HCT116 (cell line): ENCODE measurements at regions not wholly inside any gene's neighbourhood (a gene's known extent, or its start where the extent isn't known, plus 50 kb on each side); places are given as distances from the start of the nearest gene placed in this dataset.

Experiments
- ATAC-seq: fragments of 200-7000 bp; cut with Tn5 transposase; 2 replicates; pipeline ENCODE4 v1.9.1; 2020; ENCODE audit warnings: mild to moderate bottlenecking, moderate library complexity
- BruUV-seq: library from RNA; stranded (reverse); fragments of 400-500 nt; replicated peaks from 2 replicates; lab custom pipeline; 2021; lab: Mats Ljungman, UMichigan
- CTCF ChIA-PET: fragments of 300-600 bp; sonication (Branson Sonifier 250); formaldehyde crosslinking; loops from one replicate; lab custom pipeline; 2021; ENCODE audit warnings: antibody characterized with exemption; lab: Charles Lee
- POLR2A ChIA-PET: fragments of 300-600, 350-600 bp; sonication (Branson Sonifier 250); formaldehyde crosslinking; loops from one replicate; lab custom pipeline; 2021; ENCODE audit warnings: antibody characterized with exemption; lab: Charles Lee
- RAD21 ChIA-PET, 2 experiments: fragments of 300-600 bp; sonication (Branson Sonifier 250); formaldehyde crosslinking; loops; one replicate each; lab custom pipeline; 2023; ENCODE audit warnings: low total read pairs in 2 of 2; ENCODE audit not compliant: uncharacterized antibody in 2 of 2, unreplicated experiment in 2 of 2, low non-redundant PET in 1 of 2; lab: Charles Lee
- DNase-seq: peaks from one replicate; pipeline ENCODE4 v3.0.0-alpha.2; 2010; ENCODE audit warnings: low read depth, low spot score
- H2AFZ ChIP-seq: fragments of 200-600 bp; shearing (Covaris generic), sonication (generic); 2 replicates; pipeline ENCODE4 v1.6.1; 2017; ENCODE audit warnings: low read depth, mixed run types, mixed read lengths, antibody characterized with exemption, low read length; ENCODE audit not compliant: poor library complexity, severe bottlenecking
- H3K27ac ChIP-seq: 2 replicates; pipeline ENCODE4 v1.5.1; 2012; ENCODE audit warnings: low read depth, low read length
- H3K27me3 ChIP-seq: fragments of 200-600 bp; sonication (generic); 2 replicates; pipeline ENCODE4 v1.6.1; 2016; ENCODE audit warnings: mixed run types, low read length, mixed read lengths; ENCODE audit not compliant: insufficient read depth
- H3K36me3 ChIP-seq, 2 experiments: fragments of 200-500 bp in 1 of 2; fragments of 200-600 bp in 1 of 2; sonication (Bioruptor generic) in 1 of 2; sonication (generic) in 1 of 2; 2 replicates each; pipeline versions ENCODE4 v1.5.1 to v1.6.1; 2014 to 2016; ENCODE audit warnings: low read length in 2 of 2, inconsistent platforms in 1 of 2, mixed read lengths in 1 of 2, mixed run types in 1 of 2; ENCODE audit not compliant: insufficient read depth in 2 of 2, control insufficient read depth in 1 of 2
- H3K4me1 ChIP-seq, 2 experiments: fragments of 200-600 bp in 1 of 2; sonication (generic) in 1 of 2; 2 replicates each; pipeline versions ENCODE4 v1.5.1 to v1.6.1; 2012 to 2017; ENCODE audit warnings: low read length in 2 of 2, inconsistent platforms in 1 of 2, mild to moderate bottlenecking in 1 of 2, mixed read lengths in 1 of 2, mixed run types in 1 of 2, moderate library complexity in 1 of 2; ENCODE audit not compliant: insufficient read depth in 2 of 2, control insufficient read depth in 1 of 2
- H3K4me2 ChIP-seq: fragments of 200-600 bp; sonication (generic); 2 replicates; pipeline ENCODE4 v1.6.1; 2017; ENCODE audit warnings: mixed run types, low read length, mixed read lengths
- H3K4me3 ChIP-seq, 2 experiments: fragments of 200-600 bp in 1 of 2; sonication (generic) in 1 of 2; replicated peaks in 1 of 2; 2 replicates each; pipeline ENCODE4 v1.5.1; 2011 to 2016; ENCODE audit warnings: low read length in 2 of 2, control low read depth in 1 of 2, low read depth in 1 of 2, mild to moderate bottlenecking in 1 of 2, mixed read lengths in 1 of 2, mixed run types in 1 of 2
- H3K79me2 ChIP-seq: fragments of 200-600 bp; sonication (generic); 2 replicates; pipeline ENCODE4 v1.6.1; 2017; ENCODE audit warnings: mild to moderate bottlenecking, mixed run types, low read length, moderate library complexity, mixed read lengths; ENCODE audit not compliant: insufficient read depth
- H3K9ac ChIP-seq: fragments of 200-600 bp; sonication (generic); 2 replicates; pipeline ENCODE4 v1.6.1; 2016; ENCODE audit warnings: low read length, mixed read lengths
- H3K9me2 ChIP-seq: fragments of 200-600 bp; sonication (generic), shearing (Covaris generic); 2 replicates; pipeline ENCODE4 v1.6.1; 2017; ENCODE audit warnings: mixed run types, mild to moderate bottlenecking, moderate library complexity; ENCODE audit not compliant: insufficient read depth
- H3K9me3 ChIP-seq, 2 experiments: fragments of 200-500 bp in 1 of 2; fragments of 200-600 bp in 1 of 2; sonication (Bioruptor generic) in 1 of 2; sonication (generic) in 1 of 2; 2 replicates each; pipeline ENCODE4 v1.6.1; 2014 to 2017; ENCODE audit warnings: low read length in 2 of 2, mixed read lengths in 2 of 2, inconsistent platforms in 1 of 2, low read depth in 1 of 2, mild to moderate bottlenecking in 1 of 2, mixed run types in 1 of 2, moderate library complexity in 1 of 2; ENCODE audit not compliant: control insufficient read depth in 1 of 2, insufficient read depth in 1 of 2
- H4K20me1 ChIP-seq: fragments of 200-600 bp; sonication (generic), shearing (Covaris generic); 2 replicates; pipeline ENCODE4 v1.6.1; 2017; ENCODE audit warnings: mixed run types, mild to moderate bottlenecking, moderate library complexity; ENCODE audit not compliant: insufficient read depth
- CBX3 ChIP-seq: IDR thresholded peaks from 2 replicates; pipeline ENCODE4 v1.6.1; 2012; ENCODE audit warnings: low read depth
- SP1 ChIP-seq: IDR thresholded peaks from 2 replicates; pipeline ENCODE4 v1.6.1; 2012; ENCODE audit warnings: low read depth
- ZNF274 ChIP-seq: fragments of 200-500 bp; sonication (Bioruptor generic); IDR thresholded peaks from 2 replicates; pipeline ENCODE4 v1.6.1; 2014; ENCODE audit warnings: mild to moderate bottlenecking, low read depth, low read length, inconsistent platforms
- intact Hi-C: fragments of 100-400 bp; cut with micrococcal nuclease; formaldehyde crosslinking; loops from 2 replicates; pipeline ENCODE4 v1.10.0; 2022
- TF ChIP-seq, protein P1 (sequence below), 3 experiments: fragments of 200-600 bp in 1 of 3; sonication (generic) in 1 of 3; IDR thresholded peaks in 2 of 3; conservative IDR thresholded peaks in 1 of 3; 2 replicates each; pipeline ENCODE4 v1.5.1; 2012 to 2017; ENCODE audit warnings: low read depth in 2 of 3, low read length in 2 of 3, antibody characterized with exemption in 1 of 3, borderline replicate concordance in 1 of 3, control low read depth in 1 of 3, mild to moderate bottlenecking in 1 of 3, mixed read lengths in 1 of 3, mixed run types in 1 of 3, moderate library complexity in 1 of 3; ENCODE audit not compliant: insufficient read depth in 1 of 3
- TF ChIP-seq, protein P2 (sequence below): IDR thresholded peaks from 2 replicates; pipeline ENCODE4 v1.6.1; 2011; ENCODE audit warnings: mild to moderate bottlenecking, low read length, moderate library complexity; ENCODE audit not compliant: insufficient replicate concordance; ENCODE audit errors: extremely low read depth

DNA sequence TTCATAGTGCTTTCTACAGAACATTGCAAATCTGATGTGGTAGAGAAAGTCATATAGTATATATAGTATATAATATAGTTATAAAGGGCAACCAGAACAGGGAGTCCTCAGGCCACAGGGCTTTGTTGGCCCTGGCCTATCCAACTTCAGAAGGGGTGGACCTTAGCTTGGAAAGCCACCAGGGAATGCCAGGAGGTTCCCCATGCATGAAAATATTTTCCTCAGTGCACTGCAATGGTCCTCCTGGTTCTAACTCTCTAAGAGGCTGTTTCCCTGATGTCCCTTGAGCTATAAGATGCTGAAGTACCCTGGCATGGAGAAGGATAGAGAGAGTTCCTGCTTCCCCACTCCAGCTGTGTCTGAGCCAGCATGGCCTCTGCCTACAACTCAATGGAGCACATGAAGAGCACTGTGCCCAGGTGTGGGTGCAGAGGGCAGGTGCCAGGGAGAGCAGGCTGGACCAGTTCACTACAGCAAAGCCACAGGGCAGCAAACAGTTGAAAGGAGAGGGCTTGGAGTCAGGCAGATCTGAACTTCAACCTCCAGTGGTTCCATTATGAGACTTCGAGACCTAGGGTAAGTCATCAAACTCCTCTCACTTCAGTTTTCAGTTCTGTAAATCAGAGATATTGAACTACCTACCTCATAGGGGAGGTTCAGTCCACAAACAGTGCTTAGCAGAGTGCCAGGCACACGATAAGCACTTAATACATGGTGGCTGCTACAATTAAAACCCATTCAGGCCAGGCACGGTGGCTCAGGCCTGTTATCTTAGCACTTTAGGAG lies 183.1 kb downstream of the SALL1 start:
- intact Hi-C loops: no loop called here
- POLR2A ChIA-PET: no interaction called here
- no peaks in the 10 kb centered on the region for H4K20me1 ChIP-seq
- H3K27ac ChIP-seq: no peak overlapping the region
- DNase-seq: no peak
- H3K9me2 ChIP-seq: no peaks in the 10 kb centered on the region
- peaks cover 21% of the 10 kb centered on the region for H3K27me3 ChIP-seq
- CTCF ChIA-PET: no interaction called here
- no TSS peak for BruUV-seq
- H3K4me1 ChIP-seq: no peaks in the 10 kb centered on the region
- no peak overlapping the region for H2AFZ ChIP-seq
- no peak overlapping the region for H3K9ac ChIP-seq
- no peaks in the 10 kb centered on the region for H3K36me3 ChIP-seq
- no peak overlapping the region for H3K4me3 ChIP-seq
- no peaks in the 10 kb centered on the region for H3K9me3 ChIP-seq
- RAD21 ChIA-PET: no interaction called here
- H3K4me2 ChIP-seq: no peak overlapping the region
- ATAC-seq: no peak
- TF ChIP-seq, protein P1, sequence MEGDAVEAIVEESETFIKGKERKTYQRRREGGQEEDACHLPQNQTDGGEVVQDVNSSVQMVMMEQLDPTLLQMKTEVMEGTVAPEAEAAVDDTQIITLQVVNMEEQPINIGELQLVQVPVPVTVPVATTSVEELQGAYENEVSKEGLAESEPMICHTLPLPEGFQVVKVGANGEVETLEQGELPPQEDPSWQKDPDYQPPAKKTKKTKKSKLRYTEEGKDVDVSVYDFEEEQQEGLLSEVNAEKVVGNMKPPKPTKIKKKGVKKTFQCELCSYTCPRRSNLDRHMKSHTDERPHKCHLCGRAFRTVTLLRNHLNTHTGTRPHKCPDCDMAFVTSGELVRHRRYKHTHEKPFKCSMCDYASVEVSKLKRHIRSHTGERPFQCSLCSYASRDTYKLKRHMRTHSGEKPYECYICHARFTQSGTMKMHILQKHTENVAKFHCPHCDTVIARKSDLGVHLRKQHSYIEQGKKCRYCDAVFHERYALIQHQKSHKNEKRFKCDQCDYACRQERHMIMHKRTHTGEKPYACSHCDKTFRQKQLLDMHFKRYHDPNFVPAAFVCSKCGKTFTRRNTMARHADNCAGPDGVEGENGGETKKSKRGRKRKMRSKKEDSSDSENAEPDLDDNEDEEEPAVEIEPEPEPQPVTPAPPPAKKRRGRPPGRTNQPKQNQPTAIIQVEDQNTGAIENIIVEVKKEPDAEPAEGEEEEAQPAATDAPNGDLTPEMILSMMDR (IDR thresholded peaks at IDR 0.05 in 2 of 3, conservative IDR thresholded peaks at IDR 0.05 in 1 of 3; ENCODE audit: borderline replicate concordance in 1 of 3, insufficient read depth in 1 of 3, low read depth in 2 of 3, low read length in 2 of 3): no peak
- TF ChIP-seq SP1 (no peak), CBX3 (no peak), ZNF274 (no peak)
- TF ChIP-seq, protein P2, sequence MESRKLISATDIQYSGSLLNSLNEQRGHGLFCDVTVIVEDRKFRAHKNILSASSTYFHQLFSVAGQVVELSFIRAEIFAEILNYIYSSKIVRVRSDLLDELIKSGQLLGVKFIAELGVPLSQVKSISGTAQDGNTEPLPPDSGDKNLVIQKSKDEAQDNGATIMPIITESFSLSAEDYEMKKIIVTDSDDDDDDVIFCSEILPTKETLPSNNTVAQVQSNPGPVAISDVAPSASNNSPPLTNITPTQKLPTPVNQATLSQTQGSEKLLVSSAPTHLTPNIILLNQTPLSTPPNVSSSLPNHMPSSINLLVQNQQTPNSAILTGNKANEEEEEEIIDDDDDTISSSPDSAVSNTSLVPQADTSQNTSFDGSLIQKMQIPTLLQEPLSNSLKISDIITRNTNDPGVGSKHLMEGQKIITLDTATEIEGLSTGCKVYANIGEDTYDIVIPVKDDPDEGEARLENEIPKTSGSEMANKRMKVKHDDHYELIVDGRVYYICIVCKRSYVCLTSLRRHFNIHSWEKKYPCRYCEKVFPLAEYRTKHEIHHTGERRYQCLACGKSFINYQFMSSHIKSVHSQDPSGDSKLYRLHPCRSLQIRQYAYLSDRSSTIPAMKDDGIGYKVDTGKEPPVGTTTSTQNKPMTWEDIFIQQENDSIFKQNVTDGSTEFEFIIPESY: no peak
- no peaks in the 10 kb centered on the region for H3K79me2 ChIP-seq
